SK-N-SH (cell line): ENCODE measurements at regions not wholly inside any gene's neighbourhood (a gene's known extent, or its start where the extent isn't known, plus 50 kb on each side); places are given as distances from the start of the nearest gene placed in this dataset.

Experiments used
- EZH2phosphoT487 ChIP-seq: fragments of 200-600 bp; sonication (generic); IDR thresholded peaks from 2 replicates; pipeline ENCODE4 v1.6.1; 2017; ENCODE audit warnings: low read depth, mixed run types, mild to moderate bottlenecking, antibody characterized with exemption, moderate library complexity, borderline replicate concordance
- POLR2AphosphoS5 ChIP-seq: IDR thresholded peaks from 2 replicates; pipeline ENCODE4 v1.6.1; 2012; ENCODE audit warnings: low read depth, low read length
- RFX5 ChIP-seq: IDR thresholded peaks from 2 replicates; pipeline ENCODE4 v1.6.1; 2012; ENCODE audit warnings: mild to moderate bottlenecking, improper control_type of control experiment, low read length
- SIN3A ChIP-seq: IDR thresholded peaks from 2 replicates; pipeline ENCODE4 v1.6.1; 2012; ENCODE audit warnings: low read depth, mild to moderate bottlenecking, low read length, moderate library complexity, borderline replicate concordance
- TAF1 ChIP-seq: IDR thresholded peaks from 2 replicates; pipeline ENCODE4 v1.6.1; 2012; ENCODE audit warnings: low read depth, mild to moderate bottlenecking, low read length, moderate library complexity, borderline replicate concordance
- TCF12 ChIP-seq: IDR thresholded peaks from 2 replicates; pipeline ENCODE4 v1.4.0; 2012
- USF2 ChIP-seq: fragments of 150-350 bp; IDR thresholded peaks from 2 replicates; pipeline ENCODE4 v1.6.1; 2017; ENCODE audit warnings: antibody characterized with exemption, low read length, low read depth, borderline replicate concordance
- TF ChIP-seq, protein P1 (sequence below): fragments of 200-600 bp; sonication (generic); IDR thresholded peaks from 2 replicates; pipeline ENCODE4 v1.6.1; 2017; ENCODE audit warnings: antibody characterized with exemption, mild to moderate bottlenecking, moderate library complexity

- no peak for TF ChIP-seq POLR2AphosphoS5
- TF ChIP-seq EZH2phosphoT487, result no peak
- TF ChIP-seq, protein P1, sequence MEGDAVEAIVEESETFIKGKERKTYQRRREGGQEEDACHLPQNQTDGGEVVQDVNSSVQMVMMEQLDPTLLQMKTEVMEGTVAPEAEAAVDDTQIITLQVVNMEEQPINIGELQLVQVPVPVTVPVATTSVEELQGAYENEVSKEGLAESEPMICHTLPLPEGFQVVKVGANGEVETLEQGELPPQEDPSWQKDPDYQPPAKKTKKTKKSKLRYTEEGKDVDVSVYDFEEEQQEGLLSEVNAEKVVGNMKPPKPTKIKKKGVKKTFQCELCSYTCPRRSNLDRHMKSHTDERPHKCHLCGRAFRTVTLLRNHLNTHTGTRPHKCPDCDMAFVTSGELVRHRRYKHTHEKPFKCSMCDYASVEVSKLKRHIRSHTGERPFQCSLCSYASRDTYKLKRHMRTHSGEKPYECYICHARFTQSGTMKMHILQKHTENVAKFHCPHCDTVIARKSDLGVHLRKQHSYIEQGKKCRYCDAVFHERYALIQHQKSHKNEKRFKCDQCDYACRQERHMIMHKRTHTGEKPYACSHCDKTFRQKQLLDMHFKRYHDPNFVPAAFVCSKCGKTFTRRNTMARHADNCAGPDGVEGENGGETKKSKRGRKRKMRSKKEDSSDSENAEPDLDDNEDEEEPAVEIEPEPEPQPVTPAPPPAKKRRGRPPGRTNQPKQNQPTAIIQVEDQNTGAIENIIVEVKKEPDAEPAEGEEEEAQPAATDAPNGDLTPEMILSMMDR, result no peak
- no peak for TF ChIP-seq RFX5
- no peak for TF ChIP-seq TAF1
- TF ChIP-seq USF2, result no peak
- no peak for TF ChIP-seq TCF12
- no peak for TF ChIP-seq SIN3A
These were observed 333.9 kb downstream of the BCL11A start for GRCh38 chr2:60219536-60219935.
